NCI-H2171 treated with DMSO at 0.1 percent for 48 hours (cell line): ENCODE measurements at regions not wholly inside any gene's neighbourhood (a gene's known extent, or its start where the extent isn't known, plus 50 kb on each side); places are given as distances from the start of the nearest gene placed in this dataset.
A peak's percentile ranks its signal among the peaks of the same experiment; 100 is the strongest.

Experiments used
- DNase-seq: peaks from one replicate; lab custom pipeline; 2025; lab: John Stamatoyannopoulos, UW

GRCh38 chr1:115204513-115204912 is 115.2 kb upstream of the TSPAN2 start:
- DNase-seq: no peak

- DNase-seq: no peak
Observed at GRCh38 chr1:115203287-115203686, 114.0 kb upstream of the TSPAN2 start.

- DNase-seq: no peak
Observed at GRCh38 chr1:115201598-115201997, 112.3 kb upstream of the TSPAN2 start.

GRCh38 chr1:115199416-115200132 is 110.3 kb upstream of the TSPAN2 start:
- DNase-seq: no peak

- DNase-seq: peak; percentile 59
Observed at GRCh38 chr1:115198938-115199337, 109.6 kb upstream of the TSPAN2 start.

GRCh38 chr1:115196296-115196695 is 107.0 kb upstream of the TSPAN2 start:
- DNase-seq: no peak

- DNase-seq: no peak
Observed at GRCh38 chr1:115194506-115194905, 105.2 kb upstream of the TSPAN2 start.

GRCh38 chr1:115193046-115193828 is 103.9 kb upstream of the TSPAN2 start:
- no peak for DNase-seq

GRCh38 chr1:115192200-115192767 is 103.0 kb upstream of the TSPAN2 start:
- DNase-seq: no peak

- DNase-seq: no peak
Observed at GRCh38 chr1:115191691-115192090, 102.4 kb upstream of the TSPAN2 start.

GRCh38 chr1:115190540-115191170 is 101.4 kb upstream of the TSPAN2 start:
- DNase-seq: no peak

- DNase-seq: no peak
Observed at GRCh38 chr1:115189814-115190539, 100.7 kb upstream of the TSPAN2 start.

- DNase-seq: no peak
Observed at GRCh38 chr1:115188680-115189395, 99.5 kb upstream of the TSPAN2 start.

- DNase-seq: no peak
Observed at GRCh38 chr1:115186711-115187265, 97.5 kb upstream of the TSPAN2 start.

- DNase-seq: no peak
Observed at GRCh38 chr1:115185336-115185735, 96.0 kb upstream of the TSPAN2 start.

- DNase-seq: no peak
Observed at GRCh38 chr1:115184951-115185331, 95.6 kb upstream of the TSPAN2 start.

GRCh38 chr1:115184260-115184950 is 95.1 kb upstream of the TSPAN2 start:
- no peak for DNase-seq

GRCh38 chr1:115183721-115184259 is 94.5 kb upstream of the TSPAN2 start:
- DNase-seq: no peak

GRCh38 chr1:115183158-115183557 is 93.9 kb upstream of the TSPAN2 start:
- no peak for DNase-seq
